ENCODE measurements at regions not wholly inside any gene's neighbourhood (a gene's known extent, or its start where the extent isn't known, plus 50 kb on each side); places are given as distances from the start of the nearest gene placed in this dataset.

DNA sequence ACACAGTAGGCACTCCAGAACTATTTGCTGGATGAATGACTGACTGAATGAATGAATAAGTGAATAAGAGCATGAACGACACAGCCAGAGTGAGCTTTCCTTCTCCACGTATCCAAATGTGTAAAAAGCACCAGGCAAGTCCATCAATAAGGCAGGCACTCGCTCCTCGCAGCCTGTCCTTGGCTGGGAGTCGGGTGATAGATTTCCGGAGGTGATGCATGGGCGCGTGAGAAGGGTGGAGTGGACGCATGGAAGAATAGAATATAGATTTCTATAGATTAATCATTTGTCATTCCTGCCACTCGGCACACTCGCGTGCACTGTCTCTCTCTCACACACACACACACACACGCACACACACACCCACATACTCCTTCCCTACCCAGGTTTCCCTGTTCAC, 164.3 kb upstream of the ZC3H12A start:
- TF ChIP-seq, protein P1, sequence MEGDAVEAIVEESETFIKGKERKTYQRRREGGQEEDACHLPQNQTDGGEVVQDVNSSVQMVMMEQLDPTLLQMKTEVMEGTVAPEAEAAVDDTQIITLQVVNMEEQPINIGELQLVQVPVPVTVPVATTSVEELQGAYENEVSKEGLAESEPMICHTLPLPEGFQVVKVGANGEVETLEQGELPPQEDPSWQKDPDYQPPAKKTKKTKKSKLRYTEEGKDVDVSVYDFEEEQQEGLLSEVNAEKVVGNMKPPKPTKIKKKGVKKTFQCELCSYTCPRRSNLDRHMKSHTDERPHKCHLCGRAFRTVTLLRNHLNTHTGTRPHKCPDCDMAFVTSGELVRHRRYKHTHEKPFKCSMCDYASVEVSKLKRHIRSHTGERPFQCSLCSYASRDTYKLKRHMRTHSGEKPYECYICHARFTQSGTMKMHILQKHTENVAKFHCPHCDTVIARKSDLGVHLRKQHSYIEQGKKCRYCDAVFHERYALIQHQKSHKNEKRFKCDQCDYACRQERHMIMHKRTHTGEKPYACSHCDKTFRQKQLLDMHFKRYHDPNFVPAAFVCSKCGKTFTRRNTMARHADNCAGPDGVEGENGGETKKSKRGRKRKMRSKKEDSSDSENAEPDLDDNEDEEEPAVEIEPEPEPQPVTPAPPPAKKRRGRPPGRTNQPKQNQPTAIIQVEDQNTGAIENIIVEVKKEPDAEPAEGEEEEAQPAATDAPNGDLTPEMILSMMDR (IDR thresholded peaks at IDR 0.05; ENCODE audit: insufficient read depth in 1 of 2, low read depth in 1 of 2, low read length in 1 of 2, severe bottlenecking in 1 of 2, unreplicated experiment in 1 of 2): no peak
- ChIA-PET CTCF (no interaction called here), POLR2A (no interaction called here)
- intact Hi-C loops (cut with micrococcal nuclease; ENCODE audit: unreplicated experiment): no loop called here
- peaks cover 45% of the 10 kb centered on the region for H3K27me3 Mint-ChIP-seq (ENCODE audit: insufficient read depth, unreplicated experiment)
- H3K9me3 Mint-ChIP-seq (ENCODE audit: unreplicated experiment): no peaks in the 10 kb centered on the region
- H3K27me3 ChIP-seq (replicated peaks; ENCODE audit: control insufficient read depth, insufficient read depth, low read length): no peaks in the 10 kb centered on the region
- DNase-seq: no peak
- no peaks in the 10 kb centered on the region for H3K9me3 ChIP-seq
- no peak overlapping the region for H3K4me3 Mint-ChIP-seq (ENCODE audit: unreplicated experiment)
- no peaks in the 10 kb centered on the region for H3K36me3 Mint-ChIP-seq (ENCODE audit: insufficient read depth, unreplicated experiment)
- H3K27ac Mint-ChIP-seq (ENCODE audit: unreplicated experiment): no peak overlapping the region
- H3K4me1 ChIP-seq: no peaks in the 10 kb centered on the region
- H3K4me3 ChIP-seq (ENCODE audit: low read depth, low read length): no peak overlapping the region
- no TSS peak for BruUV-seq (replicated peaks)
- H3K4me1 Mint-ChIP-seq (ENCODE audit: low read depth, unreplicated experiment): no peaks in the 10 kb centered on the region
- no peaks in the 10 kb centered on the region for H3K36me3 ChIP-seq (ENCODE audit: control insufficient read depth, insufficient read depth, low read length)

DNA sequence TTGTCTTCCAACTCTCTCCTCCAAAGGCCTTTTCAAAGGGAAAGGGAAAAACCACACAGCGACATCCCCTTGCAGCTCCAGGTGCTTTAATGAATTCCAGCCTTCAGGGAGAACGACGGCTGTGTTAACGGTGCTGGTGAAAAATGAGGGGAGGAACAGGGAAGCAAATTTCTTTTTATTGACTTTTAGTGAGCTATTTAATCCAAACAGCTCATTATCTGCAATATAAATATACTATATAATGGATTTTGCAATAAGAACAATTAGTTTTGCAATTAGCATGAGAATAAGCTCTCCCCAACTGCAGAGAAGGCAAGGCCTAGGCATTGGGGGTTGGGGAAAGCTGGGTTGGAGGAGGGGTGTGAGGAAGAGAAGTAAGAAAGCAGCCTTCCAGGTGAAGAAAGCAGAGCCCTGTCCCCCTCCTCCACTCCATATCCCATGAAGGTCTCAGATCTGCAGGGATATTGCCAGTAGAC, 159.0 kb upstream of the ZC3H12A start:
- H3K36me3 ChIP-seq (ENCODE audit: control insufficient read depth, insufficient read depth, low read length): no peaks in the 10 kb centered on the region
- H3K27me3 ChIP-seq (replicated peaks; ENCODE audit: control insufficient read depth, insufficient read depth, low read length): no peaks in the 10 kb centered on the region
- ChIA-PET CTCF (no interaction called here), POLR2A (no interaction called here)
- H3K4me3 Mint-ChIP-seq (ENCODE audit: unreplicated experiment): no peak overlapping the region
- no peak for DNase-seq
- intact Hi-C loops (cut with micrococcal nuclease; ENCODE audit: unreplicated experiment): no loop called here
- H3K4me1 Mint-ChIP-seq (ENCODE audit: low read depth, unreplicated experiment): no peaks in the 10 kb centered on the region
- TF ChIP-seq, protein P1 (IDR thresholded peaks at IDR 0.05; ENCODE audit: insufficient read depth in 1 of 2, low read depth in 1 of 2, low read length in 1 of 2, severe bottlenecking in 1 of 2, unreplicated experiment in 1 of 2): no peak
- no TSS peak for BruUV-seq (replicated peaks)
- no peaks in the 10 kb centered on the region for H3K36me3 Mint-ChIP-seq (ENCODE audit: insufficient read depth, unreplicated experiment)
- no peak overlapping the region for H3K27ac Mint-ChIP-seq (ENCODE audit: unreplicated experiment)
- H3K27me3 Mint-ChIP-seq (ENCODE audit: insufficient read depth, unreplicated experiment): peaks cover 38% of the 10 kb centered on the region
- H3K9me3 Mint-ChIP-seq (ENCODE audit: unreplicated experiment): no peaks in the 10 kb centered on the region
- no peak overlapping the region for H3K4me3 ChIP-seq (ENCODE audit: low read depth, low read length)
- no peaks in the 10 kb centered on the region for H3K9me3 ChIP-seq
- no peaks in the 10 kb centered on the region for H3K4me1 ChIP-seq

DNA sequence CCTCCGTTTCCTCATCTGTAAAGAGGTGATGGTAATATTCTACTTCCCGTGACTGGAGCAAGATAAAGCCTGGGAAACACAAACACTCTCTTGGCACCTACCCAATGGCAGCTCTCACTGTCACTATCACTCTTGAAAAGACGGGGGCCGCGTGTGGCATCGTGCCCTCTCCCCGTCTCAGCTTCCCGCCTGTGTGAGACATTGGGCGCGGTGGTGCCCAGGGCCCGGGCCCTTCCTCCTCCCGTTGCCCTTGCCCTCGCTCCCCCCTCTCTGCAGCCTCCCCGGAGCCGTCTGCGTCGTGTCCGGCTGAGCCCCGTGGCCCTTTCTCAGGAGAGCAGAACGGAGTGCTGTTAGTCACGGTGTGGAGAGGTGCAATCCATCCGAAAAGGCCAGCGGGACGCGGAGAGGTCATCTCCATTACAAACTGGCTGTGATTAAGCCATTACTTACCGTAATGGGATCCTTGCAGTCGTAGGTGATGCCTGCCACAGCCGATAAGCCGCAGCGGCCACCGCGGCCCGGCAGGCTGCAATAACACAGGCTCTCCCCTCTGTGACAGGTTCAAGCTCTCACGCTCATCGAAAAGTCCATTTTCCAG, 156.4 kb upstream of the ZC3H12A start:
- CTCF ChIA-PET: no interaction called here
- Histone ChIP-seq H3K4me3 (ENCODE audit: low read depth, low read length) (no peak overlapping the region), H3K36me3 (ENCODE audit: control insufficient read depth, insufficient read depth, low read length) (no peaks in the 10 kb centered on the region), H3K4me1 (no peaks in the 10 kb centered on the region), H3K27me3 (replicated peaks; ENCODE audit: control insufficient read depth, insufficient read depth, low read length) (no peaks in the 10 kb centered on the region), H3K9me3 (no peaks in the 10 kb centered on the region)
- POLR2A ChIA-PET: no interaction called here
- TF ChIP-seq, protein P1 (IDR thresholded peaks at IDR 0.05; ENCODE audit: insufficient read depth in 1 of 2, low read depth in 1 of 2, low read length in 1 of 2, severe bottlenecking in 1 of 2, unreplicated experiment in 1 of 2): no peak
- H3K4me1 Mint-ChIP-seq (ENCODE audit: low read depth, unreplicated experiment): no peaks in the 10 kb centered on the region
- H3K36me3 Mint-ChIP-seq (ENCODE audit: insufficient read depth, unreplicated experiment): no peaks in the 10 kb centered on the region
- no peak for DNase-seq
- BruUV-seq (replicated peaks): no TSS peak
- H3K9me3 Mint-ChIP-seq (ENCODE audit: unreplicated experiment): no peaks in the 10 kb centered on the region
- H3K27me3 Mint-ChIP-seq (ENCODE audit: insufficient read depth, unreplicated experiment): peaks cover 26% of the 10 kb centered on the region
- no peak overlapping the region for H3K27ac Mint-ChIP-seq (ENCODE audit: unreplicated experiment)
- intact Hi-C loops (cut with micrococcal nuclease; ENCODE audit: unreplicated experiment): no loop called here
- no peak overlapping the region for H3K4me3 Mint-ChIP-seq (ENCODE audit: unreplicated experiment)

Data from Caco-2 (cell line).